HepG2 (cell line): ENCODE measurements at regions not wholly inside any gene's neighbourhood (a gene's known extent, or its start where the extent isn't known, plus 50 kb on each side); places are given as distances from the start of the nearest gene placed in this dataset.

ENCODE experiments used
- ATAC-seq: fragments of 200-7000 bp; cut with Tn5 transposase; 3 replicates; pipeline ENCODE4 v1.9.1; 2020; ENCODE audit warnings: mild to moderate bottlenecking, moderate library complexity
- BruUV-seq: library from RNA; stranded (reverse); fragments of 400-500 nt; replicated peaks from 2 replicates; lab custom pipeline; 2021; lab: Mats Ljungman, UMichigan
- CTCF ChIA-PET: fragments of 300-600 bp; formaldehyde crosslinking; extraction: SDS; loops from one replicate; lab custom pipeline; 2021; ENCODE audit warnings: low total read pairs, inconsistent platforms, low intra/inter-chr PET ratio; lab: Yijun Ruan, JAX
- POLR2A ChIA-PET: fragments of 350-600 bp; sonication (Branson Sonifier 250); formaldehyde crosslinking; loops from one replicate; lab custom pipeline; 2020; ENCODE audit warnings: antibody characterized with exemption, inconsistent platforms; lab: Yijun Ruan, JAX
- DNase-seq: peaks from one replicate; pipeline ENCODE4 v3.0.0-alpha.2; 2015; ENCODE audit warnings: low spot score
- FAIRE-seq: peaks from 3 replicates; lab custom pipeline; 2011; peaks lifted over from hg19 to GRCh38; lab: Jason Lieb, UNC
- H2AFZ ChIP-seq: one replicate; pipeline ENCODE4 v1.6.1; 2011; ENCODE audit warnings: low read length, inconsistent platforms
- H3K27ac ChIP-seq: fragments of 300-600 bp; 3 replicates; pipeline ENCODE4 v1.8.0; 2011; ENCODE audit warnings: mixed run types, mild to moderate bottlenecking, mixed read lengths, low read length, inconsistent platforms; ENCODE audit not compliant: insufficient read depth; ENCODE audit errors: extremely low read length
- H3K27me3 ChIP-seq, 2 experiments: fragments of 200-600 bp in 1 of 2; 2 replicates in 1 of 2; 3 replicates in 1 of 2; pipeline versions ENCODE4 v1.6.0 to v1.8.0; 2011; ENCODE audit warnings: low read length in 2 of 2, mild to moderate bottlenecking in 2 of 2, moderate library complexity in 2 of 2, inconsistent platforms in 1 of 2; ENCODE audit not compliant: insufficient read depth in 2 of 2, control insufficient read depth in 1 of 2
- H3K36me3 ChIP-seq, 2 experiments: fragments of 200-600 bp in 1 of 2; replicated peaks in 1 of 2; 2 replicates in 1 of 2; 3 replicates in 1 of 2; pipeline versions ENCODE4 v1.5.1 to v1.8.0; 2011; ENCODE audit warnings: low read length in 2 of 2, inconsistent platforms in 1 of 2; ENCODE audit not compliant: insufficient read depth in 2 of 2, control insufficient read depth in 1 of 2
- H3K4me1 ChIP-seq: 2 replicates; pipeline ENCODE4 v1.5.1; 2012; ENCODE audit warnings: low read length, inconsistent platforms; ENCODE audit not compliant: insufficient read depth
- H3K4me2 ChIP-seq: 2 replicates; pipeline ENCODE4 v1.6.0; 2011; ENCODE audit warnings: low read depth, low read length, inconsistent platforms
- H3K4me3 ChIP-seq, 3 experiments: fragments of 200-600 bp in 1 of 3; sonication (generic), shearing (Covaris generic) in 1 of 3; replicated peaks in 1 of 3; 2 replicates each; pipeline ENCODE4 v1.5.1; 2011 to 2016; ENCODE audit warnings: low read length in 3 of 3, inconsistent platforms in 2 of 3, low read depth in 2 of 3, mild to moderate bottlenecking in 2 of 3, control low read depth in 1 of 3, mixed read lengths in 1 of 3; ENCODE audit not compliant: insufficient read depth in 1 of 3
- H3K79me2 ChIP-seq: one replicate; pipeline ENCODE4 v1.6.1; 2011; ENCODE audit warnings: low read length, inconsistent platforms; ENCODE audit not compliant: insufficient read depth
- H3K9ac ChIP-seq: 2 replicates; pipeline ENCODE4 v1.6.0; 2011; ENCODE audit warnings: mild to moderate bottlenecking, low read depth, low read length, inconsistent platforms; ENCODE audit not compliant: insufficient read depth
- H3K9me3 ChIP-seq: 2 replicates; pipeline ENCODE4 v1.5.1; 2012; ENCODE audit warnings: mild to moderate bottlenecking, low read length
- H4K20me1 ChIP-seq: 2 replicates; pipeline ENCODE4 v1.6.0; 2011; ENCODE audit warnings: inconsistent platforms, mild to moderate bottlenecking, low read length, moderate library complexity; ENCODE audit not compliant: insufficient read depth
- ERF ChIP-seq: IDR thresholded peaks from 2 replicates; pipeline ENCODE4 v1.6.1; 2018; ENCODE audit warnings: missing biosample characterization, missing genetic modification reagents
- HMG20B ChIP-seq: conservative IDR thresholded peaks from 2 replicates; pipeline ENCODE4 v1.6.1; 2016; ENCODE audit warnings: missing genetic modification reagents, missing compliant biosample characterization
- JUND ChIP-seq: sonication (generic); formaldehyde crosslinking; IDR thresholded peaks from 2 replicates; pipeline ENCODE4 v1.8.0; 2022; ENCODE audit warnings: mild to moderate bottlenecking, missing genetic modification reagents
- KAT7 ChIP-seq: IDR thresholded peaks from 2 replicates; pipeline ENCODE4 v1.6.1; 2018; ENCODE audit warnings: borderline replicate concordance, missing compliant biosample characterization
- MATR3 ChIP-seq: sonication (generic); formaldehyde crosslinking; IDR thresholded peaks from 2 replicates; pipeline ENCODE4 v1.4.0; 2020; ENCODE audit warnings: missing genetic modification reagents
- PAF1 ChIP-seq: IDR thresholded peaks from 2 replicates; pipeline ENCODE4 v1.6.1; 2016; ENCODE audit warnings: missing genetic modification reagents, missing compliant biosample characterization
- RARG ChIP-seq: sonication (generic); formaldehyde crosslinking; IDR thresholded peaks from 2 replicates; pipeline ENCODE4 v1.4.0; 2020; ENCODE audit warnings: low read depth, mild to moderate bottlenecking, missing genetic modification reagents
- RBM22 ChIP-seq: fragments of 200-400 bp; formaldehyde crosslinking; optimal IDR thresholded peaks from 2 replicates; pipeline ENCODE3; 2017; ENCODE audit warnings: mild to moderate bottlenecking, low read length, moderate library complexity
- ZC3H4 ChIP-seq: sonication (generic); formaldehyde crosslinking; IDR thresholded peaks from 2 replicates; pipeline ENCODE4 v1.4.0; 2020; ENCODE audit warnings: missing genetic modification reagents, borderline replicate concordance
- ZNF20 ChIP-seq: sonication (generic); formaldehyde crosslinking; IDR thresholded peaks from 2 replicates; pipeline ENCODE4 v1.4.0; 2020; ENCODE audit warnings: mild to moderate bottlenecking, moderate library complexity, missing genetic modification reagents
- ZNF34 ChIP-seq: sonication (generic); formaldehyde crosslinking; IDR thresholded peaks from 2 replicates; pipeline ENCODE4 v1.4.0; 2020; ENCODE audit warnings: mild to moderate bottlenecking, missing genetic modification reagents, borderline replicate concordance
- ZNF546 ChIP-seq: sonication (generic); formaldehyde crosslinking; conservative IDR thresholded peaks from 2 replicates; pipeline ENCODE4 v1.8.1; 2023; ENCODE audit warnings: mild to moderate bottlenecking, missing genetic modification reagents
- ZNF737 ChIP-seq: sonication (generic); formaldehyde crosslinking; IDR thresholded peaks from 2 replicates; pipeline ENCODE4 v1.5.0; 2020; ENCODE audit warnings: missing genetic modification reagents, mild to moderate bottlenecking, borderline replicate concordance
- ZNF747 ChIP-seq: sonication (generic); formaldehyde crosslinking; IDR thresholded peaks from 2 replicates; pipeline ENCODE4 v1.8.1; 2023; ENCODE audit warnings: missing genetic modification reagents, mild to moderate bottlenecking, borderline replicate concordance
- ZNF781 ChIP-seq: sonication (generic); formaldehyde crosslinking; IDR thresholded peaks from 2 replicates; pipeline ENCODE4 v1.5.1; 2020; ENCODE audit warnings: borderline replicate concordance, mild to moderate bottlenecking, missing genetic modification reagents; ENCODE audit errors: not compliant biosample characterization
- WGBS: methylation state at CpG from one replicate; pipeline ENCODE4 v1.1.6; 2017; ENCODE audit warnings: low lambda C conversion rate; 5-methylcytosine and 5-hydroxymethylcytosine counted together
- in situ Hi-C: cut with HindIII; loops from 2 replicates; pipeline ENCODE4 v1.10.0; 2017; ENCODE audit warnings: low pct_unique_long_range_greater_than_20kb; ENCODE audit not compliant: extremely low pct_ligation_motif_present
- intact Hi-C: fragments of 100-400 bp; cut with micrococcal nuclease; formaldehyde crosslinking; loops from one replicate; pipeline ENCODE4 v1.10.0; 2022; ENCODE audit not compliant: unreplicated experiment
- TF ChIP-seq, protein P1 (sequence below): sonication (generic); formaldehyde crosslinking; IDR thresholded peaks from 2 replicates; pipeline ENCODE4 v1.8.1; 2023; ENCODE audit warnings: missing genetic modification reagents, inconsistent platforms, borderline replicate concordance
- TF ChIP-seq, protein P2 (sequence below): IDR thresholded peaks from 2 replicates; pipeline ENCODE4 v1.6.1; 2016; ENCODE audit warnings: control low read depth
- TF ChIP-seq, protein P3 (sequence below): sonication (generic); formaldehyde crosslinking; IDR thresholded peaks from 2 replicates; pipeline ENCODE4 v1.8.0; 2022; ENCODE audit warnings: missing genetic modification reagents, mild to moderate bottlenecking, moderate library complexity, borderline replicate concordance
- TF ChIP-seq, protein P4 (sequence below): sonication (generic); formaldehyde crosslinking; IDR thresholded peaks from 2 replicates; pipeline ENCODE4 v1.4.0; 2020; ENCODE audit warnings: missing genetic modification reagents, mild to moderate bottlenecking, borderline replicate concordance

DNA sequence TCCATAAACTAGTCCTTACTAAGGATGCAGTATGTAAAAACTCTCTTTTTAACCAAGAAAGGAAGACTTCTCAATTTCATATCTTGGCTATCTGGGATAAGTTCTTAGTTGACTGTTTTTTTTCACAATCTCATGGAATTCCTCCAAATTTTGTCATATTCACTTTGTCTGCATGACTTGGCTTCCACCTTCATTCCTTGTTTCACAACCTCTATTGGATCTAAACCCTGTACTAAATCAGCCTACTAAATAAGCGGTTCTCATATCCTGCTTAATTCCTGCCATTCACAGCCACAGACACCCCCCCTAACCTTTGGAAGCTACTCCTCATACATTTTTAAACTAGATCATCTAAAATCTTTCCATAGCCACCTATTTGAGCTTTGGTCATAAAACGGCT, 370.6 kb upstream of the NAALADL2 start:
- Histone ChIP-seq H3K36me3 (no peaks in the 10 kb centered on the region), H3K4me1 (no peaks in the 10 kb centered on the region), H2AFZ (no peak overlapping the region), H3K9me3 (no peaks in the 10 kb centered on the region), H3K4me3 (no peak overlapping the region), H3K4me2 (no peak overlapping the region), H3K9ac (no peak overlapping the region), H3K79me2 (no peaks in the 10 kb centered on the region), H3K27ac (no peak overlapping the region), H3K27me3 (no peaks in the 10 kb centered on the region), H4K20me1 (no peaks in the 10 kb centered on the region)
- intact Hi-C loops (no loop called here), in situ Hi-C loops (no loop called here)
- FAIRE-seq = no peak
- POLR2A ChIA-PET = no interaction called here
- no peak for ATAC-seq
- BruUV-seq = no TSS peak
- no peak for DNase-seq
- CTCF ChIA-PET = no interaction called here
- WGBS = 2% methylated on average over 2 of the region's 2 CpGs
- TF ChIP-seq, protein P1, sequence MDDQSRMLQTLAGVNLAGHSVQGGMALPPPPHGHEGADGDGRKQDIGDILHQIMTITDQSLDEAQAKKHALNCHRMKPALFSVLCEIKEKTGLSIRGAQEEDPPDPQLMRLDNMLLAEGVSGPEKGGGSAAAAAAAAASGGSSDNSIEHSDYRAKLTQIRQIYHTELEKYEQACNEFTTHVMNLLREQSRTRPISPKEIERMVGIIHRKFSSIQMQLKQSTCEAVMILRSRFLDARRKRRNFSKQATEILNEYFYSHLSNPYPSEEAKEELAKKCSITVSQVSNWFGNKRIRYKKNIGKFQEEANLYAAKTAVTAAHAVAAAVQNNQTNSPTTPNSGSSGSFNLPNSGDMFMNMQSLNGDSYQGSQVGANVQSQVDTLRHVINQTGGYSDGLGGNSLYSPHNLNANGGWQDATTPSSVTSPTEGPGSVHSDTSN (CRISPR knock-in tag) = no peak
- TF ChIP-seq, protein P2, sequence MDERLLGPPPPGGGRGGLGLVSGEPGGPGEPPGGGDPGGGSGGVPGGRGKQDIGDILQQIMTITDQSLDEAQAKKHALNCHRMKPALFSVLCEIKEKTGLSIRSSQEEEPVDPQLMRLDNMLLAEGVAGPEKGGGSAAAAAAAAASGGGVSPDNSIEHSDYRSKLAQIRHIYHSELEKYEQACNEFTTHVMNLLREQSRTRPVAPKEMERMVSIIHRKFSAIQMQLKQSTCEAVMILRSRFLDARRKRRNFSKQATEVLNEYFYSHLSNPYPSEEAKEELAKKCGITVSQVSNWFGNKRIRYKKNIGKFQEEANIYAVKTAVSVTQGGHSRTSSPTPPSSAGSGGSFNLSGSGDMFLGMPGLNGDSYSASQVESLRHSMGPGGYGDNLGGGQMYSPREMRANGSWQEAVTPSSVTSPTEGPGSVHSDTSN (CRISPR knock-in tag) = no peak
- TF ChIP-seq ZNF781 (CRISPR knock-in tag) = no peak
- TF ChIP-seq ZNF34 = no peak
- TF ChIP-seq ZC3H4 = no peak
- no peak for TF ChIP-seq ZNF747 (CRISPR knock-in tag)
- no peak for TF ChIP-seq RARG (CRISPR knock-in tag)
- TF ChIP-seq ZNF20 (CRISPR knock-in tag) = no peak
- TF ChIP-seq, protein P3, sequence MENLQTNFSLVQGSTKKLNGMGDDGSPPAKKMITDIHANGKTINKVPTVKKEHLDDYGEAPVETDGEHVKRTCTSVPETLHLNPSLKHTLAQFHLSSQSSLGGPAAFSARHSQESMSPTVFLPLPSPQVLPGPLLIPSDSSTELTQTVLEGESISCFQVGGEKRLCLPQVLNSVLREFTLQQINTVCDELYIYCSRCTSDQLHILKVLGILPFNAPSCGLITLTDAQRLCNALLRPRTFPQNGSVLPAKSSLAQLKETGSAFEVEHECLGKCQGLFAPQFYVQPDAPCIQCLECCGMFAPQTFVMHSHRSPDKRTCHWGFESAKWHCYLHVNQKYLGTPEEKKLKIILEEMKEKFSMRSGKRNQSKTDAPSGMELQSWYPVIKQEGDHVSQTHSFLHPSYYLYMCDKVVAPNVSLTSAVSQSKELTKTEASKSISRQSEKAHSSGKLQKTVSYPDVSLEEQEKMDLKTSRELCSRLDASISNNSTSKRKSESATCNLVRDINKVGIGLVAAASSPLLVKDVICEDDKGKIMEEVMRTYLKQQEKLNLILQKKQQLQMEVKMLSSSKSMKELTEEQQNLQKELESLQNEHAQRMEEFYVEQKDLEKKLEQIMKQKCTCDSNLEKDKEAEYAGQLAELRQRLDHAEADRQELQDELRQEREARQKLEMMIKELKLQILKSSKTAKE = no peak
- no peak for TF ChIP-seq ZNF546
- no peak for TF ChIP-seq JUND (CRISPR knock-in tag)
- TF ChIP-seq KAT7 = no peak
- TF ChIP-seq ZNF737 (CRISPR knock-in tag) = no peak
- no peak for TF ChIP-seq RBM22
- TF ChIP-seq MATR3 (CRISPR knock-in tag) = no peak
- TF ChIP-seq PAF1 (CRISPR knock-in tag) = no peak
- no peak for TF ChIP-seq ERF
- TF ChIP-seq, protein P4, sequence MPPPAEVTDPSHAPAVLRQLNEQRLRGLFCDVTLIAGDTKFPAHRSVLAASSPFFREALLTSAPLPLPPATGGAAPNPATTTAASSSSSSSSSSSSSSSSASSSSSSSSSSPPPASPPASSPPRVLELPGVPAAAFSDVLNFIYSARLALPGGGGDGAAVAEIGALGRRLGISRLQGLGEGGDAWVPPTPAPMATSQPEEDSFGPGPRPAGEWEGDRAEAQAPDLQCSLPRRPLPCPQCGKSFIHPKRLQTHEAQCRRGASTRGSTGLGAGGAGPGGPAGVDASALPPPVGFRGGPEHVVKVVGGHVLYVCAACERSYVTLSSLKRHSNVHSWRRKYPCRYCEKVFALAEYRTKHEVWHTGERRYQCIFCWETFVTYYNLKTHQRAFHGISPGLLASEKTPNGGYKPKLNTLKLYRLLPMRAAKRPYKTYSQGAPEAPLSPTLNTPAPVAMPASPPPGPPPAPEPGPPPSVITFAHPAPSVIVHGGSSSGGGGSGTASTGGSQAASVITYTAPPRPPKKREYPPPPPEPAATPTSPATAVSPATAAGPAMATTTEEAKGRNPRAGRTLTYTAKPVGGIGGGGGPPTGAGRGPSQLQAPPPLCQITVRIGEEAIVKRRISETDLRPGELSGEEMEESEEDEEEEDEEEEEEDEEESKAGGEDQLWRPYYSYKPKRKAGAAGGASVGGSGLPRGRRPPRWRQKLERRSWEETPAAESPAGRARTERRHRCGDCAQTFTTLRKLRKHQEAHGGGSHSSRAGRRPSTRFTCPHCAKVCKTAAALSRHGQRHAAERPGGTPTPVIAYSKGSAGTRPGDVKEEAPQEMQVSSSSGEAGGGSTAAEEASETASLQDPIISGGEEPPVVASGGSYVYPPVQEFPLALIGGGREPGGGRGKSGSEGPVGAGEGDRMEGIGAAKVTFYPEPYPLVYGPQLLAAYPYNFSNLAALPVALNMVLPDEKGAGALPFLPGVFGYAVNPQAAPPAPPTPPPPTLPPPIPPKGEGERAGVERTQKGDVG (CRISPR knock-in tag) = no peak
- TF ChIP-seq HMG20B (CRISPR knock-in tag) = no peak
